HS-5 (cell line): ENCODE measurements at regions not wholly inside any gene's neighbourhood (a gene's known extent, or its start where the extent isn't known, plus 50 kb on each side); places are given as distances from the start of the nearest gene placed in this dataset.
"Not testable (repeated sequence)": the region's sequence is repeated elsewhere in the genome, so short reads cannot be mapped to it uniquely, and the experiment has no call there.

ENCODE experiments used
- DNase-seq: peaks from one replicate; pipeline ENCODE4 v3.0.0-alpha.2; 2012; ENCODE audit warnings: low read depth

DNA sequence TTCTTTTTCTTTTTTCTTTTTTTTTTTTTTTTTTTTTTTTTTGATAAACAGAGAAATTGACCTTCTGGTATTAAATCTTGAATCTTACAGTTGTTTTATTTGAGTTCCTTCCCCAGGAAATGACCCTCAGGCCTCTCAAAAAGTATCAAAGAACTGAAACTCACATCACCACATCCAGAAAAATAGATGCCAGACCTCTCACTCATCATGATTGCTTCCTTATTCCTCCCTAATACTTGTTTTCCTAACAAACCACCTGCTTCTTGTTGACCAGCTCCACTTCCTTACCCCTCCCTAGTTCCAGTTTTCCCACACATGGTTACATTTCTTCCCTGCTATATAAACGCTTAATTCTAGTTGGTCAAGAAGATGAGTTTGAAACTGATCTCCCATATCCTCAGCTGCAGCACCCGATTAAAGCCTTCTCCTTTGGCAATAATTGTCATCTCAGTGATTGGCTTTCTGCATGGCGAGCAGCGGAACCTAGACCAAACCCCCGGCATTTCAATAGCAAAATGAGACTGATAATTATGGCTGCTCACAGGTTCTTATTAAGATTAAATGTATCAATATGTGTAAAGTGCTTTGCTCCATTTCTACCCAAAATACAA, 681.1 kb upstream of the AUTS2 start:
- DNase-seq, result no peak

DNA sequence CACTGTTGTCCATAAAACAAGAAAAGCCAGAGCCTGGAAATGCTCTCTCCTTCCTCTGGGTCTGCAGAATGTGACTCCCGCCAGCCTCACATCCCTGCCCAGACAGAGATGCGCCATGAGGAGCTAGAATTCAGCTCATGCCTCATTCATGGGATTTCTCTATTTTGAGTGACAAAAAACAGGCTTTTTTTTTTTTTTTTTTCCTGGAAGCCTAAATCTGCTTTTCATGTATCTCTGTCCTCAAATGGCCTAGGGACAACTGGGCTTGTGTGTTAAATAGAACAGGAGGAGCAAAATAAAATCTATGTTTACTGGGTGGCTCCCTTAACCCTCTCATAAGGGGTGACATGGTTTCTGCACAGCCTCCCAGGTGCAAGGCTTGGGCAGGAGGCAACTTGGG, 679.7 kb upstream of the AUTS2 start:
- no peak for DNase-seq

DNA sequence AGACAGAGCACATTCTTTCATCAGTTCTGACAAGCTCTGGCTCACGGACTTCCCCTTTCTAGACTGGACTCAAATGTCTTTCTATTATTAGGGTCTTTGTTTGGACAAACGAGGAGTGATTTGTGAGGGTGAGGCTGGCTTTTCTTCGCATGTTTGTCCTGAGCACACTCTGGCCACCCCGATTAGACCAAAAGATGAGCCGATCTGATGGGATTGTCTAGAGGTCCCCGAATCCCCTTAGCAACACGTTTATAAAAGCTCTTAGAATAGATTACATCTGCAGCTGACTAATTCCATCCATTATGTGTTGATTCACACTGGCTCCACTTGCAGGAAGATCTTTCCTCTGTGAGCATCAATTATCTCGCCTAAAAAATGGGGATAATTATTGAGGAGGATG, 675.4 kb upstream of the AUTS2 start:
- DNase-seq, result no peak

DNA sequence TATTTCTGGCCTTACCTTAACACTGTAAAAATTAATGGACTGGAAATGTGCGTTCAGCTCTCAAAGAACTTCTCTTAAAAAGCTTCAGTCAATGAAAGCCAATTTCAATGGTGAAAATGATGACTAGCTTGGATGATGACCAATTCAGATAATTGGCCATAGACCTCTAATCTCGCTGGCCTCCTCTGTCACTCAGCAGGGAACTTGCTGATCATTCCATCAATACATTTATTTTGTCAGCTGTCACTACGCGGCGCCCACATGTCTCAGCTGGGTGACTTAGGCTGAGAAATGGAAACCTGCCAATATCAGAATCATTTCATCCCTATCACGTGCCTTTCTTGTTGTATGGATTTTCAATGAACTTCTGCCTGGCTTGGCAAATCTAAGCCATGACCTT, 673.0 kb upstream of the AUTS2 start:
- no peak for DNase-seq

DNA sequence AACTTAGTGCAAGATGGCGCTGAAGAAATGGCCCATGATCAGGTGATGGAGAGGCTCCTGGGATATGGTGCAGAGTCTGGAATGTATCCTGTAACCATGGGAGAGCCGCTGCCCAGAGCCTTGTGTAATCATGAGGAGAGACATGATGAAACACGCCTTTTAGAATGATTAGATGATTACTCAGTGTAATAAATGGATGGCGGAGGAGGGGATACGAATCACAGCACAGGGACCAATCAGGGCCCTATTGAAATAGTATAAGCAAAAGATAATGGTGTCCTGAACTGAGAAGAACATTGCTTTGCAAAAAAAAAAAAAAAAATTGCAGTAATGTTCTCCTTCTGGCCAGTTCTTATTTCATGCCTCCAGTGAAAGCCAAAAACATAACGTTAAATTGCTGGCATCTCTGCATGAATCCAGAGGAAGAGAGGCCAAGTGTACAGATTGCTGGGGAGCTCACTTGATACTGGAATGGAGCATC, 668.5 kb upstream of the AUTS2 start:
- no peak for DNase-seq

DNA sequence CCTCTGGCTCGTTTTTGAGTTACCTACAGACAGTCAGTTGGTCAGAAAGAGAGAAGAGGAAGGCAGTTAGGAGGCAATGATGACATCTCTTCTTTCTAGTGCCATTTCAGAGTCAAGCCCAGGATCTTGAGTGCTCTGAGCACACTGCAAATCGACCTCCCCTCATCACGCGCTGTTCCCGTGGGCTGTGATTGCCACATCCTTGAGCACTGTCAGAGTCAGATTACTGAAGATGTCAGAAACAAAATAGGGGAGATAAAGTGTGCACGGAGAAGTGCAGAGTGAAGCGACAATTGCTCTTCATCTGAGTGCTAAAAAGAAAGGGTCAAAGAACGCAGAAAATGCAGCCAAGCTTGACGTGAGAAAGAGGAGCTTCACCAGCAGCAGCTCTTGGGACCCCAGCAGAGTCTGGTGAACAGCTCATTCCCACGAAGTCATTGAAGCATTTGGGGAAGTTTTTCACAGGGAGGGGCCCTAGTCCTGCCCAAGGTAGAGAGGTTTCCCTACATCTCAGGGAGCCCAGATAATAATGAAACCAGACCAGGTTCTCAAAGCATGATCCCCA, 661.7 kb upstream of the AUTS2 start:
- no peak for DNase-seq

DNA sequence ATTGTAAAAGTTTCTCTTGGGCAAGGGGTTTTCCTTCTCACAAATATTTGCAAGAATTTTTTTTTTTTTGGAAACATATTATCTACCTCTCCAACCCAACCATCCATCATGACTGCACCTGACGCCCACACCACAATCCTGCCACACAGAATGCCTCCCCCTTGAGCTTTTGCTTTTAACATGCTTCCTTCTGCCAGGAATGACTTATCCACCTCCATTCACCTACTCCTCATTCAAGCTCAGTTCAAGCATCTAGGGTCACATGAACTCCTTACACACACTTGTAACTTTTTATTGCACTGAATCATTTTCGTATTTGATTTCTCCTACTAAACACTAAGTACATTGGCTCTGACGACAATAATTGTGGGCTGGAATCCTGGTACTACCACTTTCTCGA, 660.1 kb upstream of the AUTS2 start:
- DNase-seq, result no peak

DNA sequence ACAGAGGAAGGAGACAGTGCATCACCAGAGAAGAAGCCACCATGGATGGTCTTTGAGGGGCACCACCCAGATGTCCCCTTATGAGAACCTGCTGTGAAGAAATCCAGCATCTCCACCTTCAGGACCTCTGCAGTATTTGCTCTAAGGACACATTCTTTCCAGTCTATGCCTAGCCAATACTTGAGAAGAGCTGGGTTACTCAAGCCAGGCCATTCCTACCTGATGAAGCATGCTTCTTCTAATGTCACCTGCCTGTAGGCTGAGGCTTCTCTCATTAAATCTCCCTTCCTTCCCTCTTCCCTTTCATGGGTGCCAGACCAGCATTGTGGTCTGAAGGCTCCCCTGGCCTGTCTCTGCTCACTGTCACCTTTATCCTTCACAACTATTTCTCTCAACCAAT, 654.5 kb upstream of the AUTS2 start:
- no peak for DNase-seq

DNA sequence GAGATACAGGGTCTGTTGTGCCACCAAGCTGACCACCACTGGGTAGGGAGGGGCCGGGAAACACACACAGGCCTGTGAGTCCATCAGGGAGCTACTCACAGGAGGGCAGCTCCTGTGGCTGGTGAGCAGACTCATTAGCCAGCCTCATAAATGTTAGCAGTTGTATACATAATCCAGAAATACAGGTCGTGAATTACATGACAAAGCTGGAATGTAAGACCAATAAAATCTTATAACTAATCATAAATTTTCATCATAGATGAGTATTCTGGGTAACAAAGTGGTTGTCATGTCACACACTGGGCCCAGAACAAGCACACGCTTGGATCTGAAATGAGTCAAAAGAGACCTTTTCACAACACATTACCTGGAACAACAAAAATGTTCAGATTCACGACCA, 642.6 kb upstream of the AUTS2 start:
- DNase-seq, result no peak

DNA sequence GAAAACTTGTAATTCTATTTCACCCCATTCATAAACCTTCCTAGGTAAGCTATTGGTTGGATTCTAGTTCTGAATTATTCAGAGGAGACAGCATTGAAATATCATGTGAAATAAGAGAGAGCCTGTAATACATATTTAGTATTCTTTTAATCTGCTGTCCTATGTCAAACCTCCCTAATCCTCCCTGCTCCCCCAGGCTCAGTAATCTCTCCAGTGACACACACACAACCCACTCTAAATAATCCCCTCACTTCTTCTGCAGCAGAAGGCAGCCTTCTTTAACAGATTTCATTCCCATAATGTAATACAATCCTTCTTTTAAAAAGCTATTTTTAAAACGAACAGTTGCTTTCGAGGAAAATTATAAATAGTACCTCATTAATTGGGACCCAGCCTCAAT, 639.7 kb upstream of the AUTS2 start:
- DNase-seq, result no peak

DNA sequence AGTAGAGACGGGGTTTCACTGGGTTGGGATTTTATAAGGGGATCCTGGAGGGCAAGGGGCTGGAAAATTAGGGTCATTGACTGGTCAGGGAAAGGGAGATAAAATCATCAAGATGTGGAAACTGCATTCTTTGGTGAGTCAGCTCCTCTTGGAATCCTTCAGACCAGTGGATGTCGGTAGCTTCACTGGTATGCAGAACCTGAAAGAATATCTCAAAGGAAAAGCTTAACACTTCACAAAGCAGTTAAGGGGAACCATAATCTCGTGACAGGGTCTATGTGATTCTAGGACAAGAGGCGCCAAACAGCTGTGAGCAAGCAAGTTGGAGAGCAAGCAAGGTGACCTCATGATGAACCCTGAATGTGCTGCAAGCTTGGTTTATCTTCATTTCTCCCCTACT, 634.7 kb upstream of the AUTS2 start:
- no peak for DNase-seq

DNA sequence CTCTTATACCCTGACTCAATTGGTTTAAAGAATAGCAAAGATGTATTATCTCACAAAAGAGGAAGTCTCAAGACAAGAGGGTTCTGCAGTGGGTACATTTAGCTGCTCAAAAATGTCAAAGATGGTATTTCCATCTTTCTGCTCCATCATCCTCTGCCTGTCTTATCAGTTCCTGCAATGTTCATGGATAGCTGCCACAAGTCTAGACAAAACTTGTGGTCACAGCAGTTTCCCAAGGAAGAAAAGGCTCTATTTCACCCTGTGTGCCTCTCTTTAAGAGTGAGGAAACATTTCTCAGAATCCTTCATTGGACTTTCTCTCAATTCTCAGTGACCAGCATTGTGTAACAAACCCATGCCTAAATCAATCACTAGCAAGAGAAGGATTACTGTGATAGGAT, 634.2 kb upstream of the AUTS2 start:
- DNase-seq, result no peak

DNA sequence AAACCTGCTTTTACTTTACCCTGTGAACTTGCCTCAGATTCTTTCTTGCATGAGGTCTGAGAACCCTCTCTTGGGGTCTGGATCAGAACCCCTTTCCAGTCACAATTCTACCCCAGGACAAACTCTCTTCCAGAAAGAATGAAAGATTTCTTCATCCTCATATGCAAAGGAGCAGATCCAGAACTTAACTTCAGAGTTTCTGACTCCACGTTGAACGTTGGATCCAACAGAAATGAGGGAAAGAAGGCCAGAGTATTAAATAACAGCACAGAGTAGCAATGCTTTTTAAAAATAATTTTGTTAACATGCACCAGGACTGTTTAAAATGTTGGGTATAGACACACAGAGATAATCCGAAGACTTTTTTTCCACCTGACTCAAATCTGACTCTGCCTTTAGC, 632.9 kb upstream of the AUTS2 start:
- DNase-seq, result no peak

DNA sequence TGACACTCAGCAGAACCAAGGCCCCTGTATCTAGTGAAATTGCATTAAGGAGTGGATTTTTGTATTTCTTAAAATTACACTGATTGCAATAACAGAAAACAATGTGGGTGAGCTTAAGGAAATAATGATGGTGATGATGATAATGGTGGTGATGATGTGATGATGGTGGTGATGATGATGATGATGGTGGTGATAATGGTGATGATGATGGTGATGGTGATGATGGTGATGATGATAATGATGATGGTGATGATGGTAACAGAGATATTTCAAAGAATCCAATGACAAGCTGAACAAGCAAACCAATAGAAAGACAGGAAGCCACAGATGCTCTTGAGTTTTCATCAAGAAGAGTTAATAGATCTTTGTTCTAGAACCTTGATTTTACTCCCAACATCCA, 630.7 kb upstream of the AUTS2 start:
- no peak for DNase-seq

DNA sequence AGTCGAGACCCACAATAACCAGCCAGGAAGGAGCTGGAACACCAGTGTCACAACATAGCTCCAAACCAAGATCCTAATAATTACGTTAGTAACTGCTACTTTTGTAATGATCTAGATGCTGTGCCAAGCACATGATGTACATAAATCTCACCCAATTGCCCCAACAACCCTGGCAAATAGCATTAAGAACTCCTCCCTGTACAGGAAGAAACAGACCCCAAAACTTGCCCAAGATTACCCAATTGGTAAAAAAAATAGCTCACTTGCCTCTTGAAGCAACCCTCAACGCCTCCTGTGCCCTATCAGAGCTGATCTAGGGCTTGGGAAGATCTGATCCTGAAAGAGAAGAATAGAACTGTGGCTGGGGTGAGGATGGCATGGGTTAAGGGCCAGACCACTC, 628.7 kb upstream of the AUTS2 start:
- DNase-seq, result no peak

DNA sequence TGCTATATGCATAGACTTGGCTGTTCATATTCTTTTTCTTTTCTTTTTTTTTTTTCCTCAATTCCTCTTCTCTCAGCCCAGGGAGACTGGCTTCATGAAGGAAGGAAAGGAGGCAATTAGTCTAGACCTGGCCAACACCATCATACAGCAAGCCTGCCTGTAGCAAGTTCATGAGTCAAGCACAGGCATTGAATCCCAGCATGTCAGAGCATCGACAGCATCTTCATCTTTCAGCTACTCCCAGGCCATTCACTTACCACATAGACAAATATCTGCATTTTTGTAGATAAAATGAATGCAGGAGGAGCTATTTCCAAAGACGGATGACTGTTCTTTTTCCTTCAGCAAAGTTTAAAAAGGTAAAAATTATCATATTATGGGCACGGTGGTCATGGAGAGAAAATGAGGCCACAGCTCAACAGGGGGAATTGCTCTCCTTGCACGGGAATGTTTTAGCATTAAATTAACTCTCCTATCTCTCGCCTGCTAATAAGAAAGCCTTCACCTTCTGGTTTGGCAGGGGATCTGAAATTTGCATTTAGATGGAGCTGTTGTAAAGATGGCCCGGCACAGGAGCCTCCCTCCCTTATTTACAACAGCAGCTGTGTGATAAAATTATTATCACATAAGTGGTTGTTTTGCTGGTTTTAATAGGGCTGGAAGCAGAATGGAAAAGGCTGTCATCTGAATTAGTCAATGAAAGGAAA, 626.5 kb upstream of the AUTS2 start:
- DNase-seq, result no peak

DNA sequence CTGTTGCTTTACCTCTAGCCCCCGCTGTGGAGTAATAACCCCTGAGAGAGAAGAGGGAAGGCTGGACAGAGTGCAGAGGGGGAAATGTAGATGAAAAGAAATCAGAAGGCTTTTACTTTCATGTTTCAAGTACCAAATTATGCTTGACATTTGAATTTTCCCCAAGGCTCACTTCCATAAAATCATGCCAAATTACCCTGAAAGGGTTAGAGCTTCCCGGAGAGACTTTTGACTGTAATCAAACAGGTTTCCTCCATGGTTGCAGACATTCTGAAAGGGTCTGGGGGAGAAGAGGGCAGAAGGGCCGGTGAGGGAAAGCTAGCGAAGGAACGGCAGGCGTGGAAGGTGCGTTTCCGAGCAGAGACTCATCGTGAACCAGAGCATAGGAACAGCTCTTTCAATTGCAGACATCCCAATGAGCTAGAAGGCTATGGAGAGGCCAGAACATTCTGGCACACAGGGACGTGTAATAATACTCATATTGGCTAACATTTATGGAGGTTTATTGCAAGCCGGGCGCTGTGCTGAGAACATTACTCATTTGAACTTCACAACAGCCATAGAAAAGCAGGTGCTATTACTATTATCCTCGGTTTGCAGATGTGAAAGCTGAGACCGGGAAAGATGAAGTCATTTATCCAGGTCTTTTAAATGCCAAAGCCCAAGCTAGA, 620.8 kb upstream of the AUTS2 start:
- DNase-seq, result no peak

DNA sequence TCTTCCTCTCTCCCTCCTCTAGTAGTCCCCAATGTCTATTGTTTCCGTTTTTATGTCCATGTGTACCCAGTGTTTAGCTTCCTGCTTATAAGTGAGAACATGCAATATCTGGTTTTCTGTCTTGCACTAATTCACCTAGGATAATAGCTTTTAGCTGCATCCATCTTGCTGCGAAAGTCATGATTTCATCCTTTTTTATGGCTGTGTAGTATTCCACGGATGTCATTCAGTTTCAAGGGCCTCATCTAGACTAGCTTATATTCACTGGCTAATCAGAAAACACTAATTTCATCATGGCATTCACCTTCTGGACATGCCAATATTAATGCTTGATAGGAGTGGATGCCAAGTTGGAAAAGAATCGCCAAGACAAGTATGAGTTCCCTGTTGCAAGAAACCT, 619.6 kb upstream of the AUTS2 start:
- DNase-seq, result no peak

DNA sequence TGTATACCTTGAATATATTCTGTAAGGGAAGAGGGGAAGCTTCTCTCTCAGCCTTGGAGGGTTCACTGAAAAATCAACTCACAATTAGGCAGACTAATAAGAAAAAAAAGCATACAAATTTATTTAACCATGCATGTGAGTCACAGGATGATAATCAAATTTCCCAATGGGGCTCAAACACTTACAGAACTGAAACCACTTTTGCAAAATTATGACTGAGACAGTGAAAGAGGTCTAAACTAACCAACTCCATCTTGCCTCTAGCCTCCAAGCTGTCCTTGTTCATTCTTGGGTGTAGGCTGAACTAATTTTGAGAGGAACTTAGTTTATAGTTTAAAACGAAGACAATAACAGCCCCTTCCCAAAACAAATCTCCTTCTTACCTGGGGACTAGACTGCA, 618.3 kb upstream of the AUTS2 start:
- DNase-seq, result no peak

DNA sequence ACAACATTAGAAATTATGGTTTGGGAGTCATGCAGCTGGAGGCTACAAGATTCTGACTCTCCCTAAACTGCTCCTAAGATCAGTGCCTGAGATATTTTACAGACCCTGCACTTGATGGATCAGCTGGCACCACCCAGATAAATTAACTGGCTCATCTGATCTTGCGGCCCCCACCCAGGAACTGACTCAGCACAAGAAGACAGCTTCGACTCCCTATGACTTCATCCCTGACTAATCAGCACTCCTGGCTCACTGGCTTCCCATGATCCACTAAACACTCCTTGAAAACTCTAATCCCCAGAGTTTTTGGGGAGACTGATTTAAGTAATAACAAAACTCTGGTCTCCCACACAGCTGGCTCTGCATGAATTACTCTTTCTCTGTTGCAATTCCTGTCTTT, 617.8 kb upstream of the AUTS2 start:
- DNase-seq, result not testable (repeated sequence)

DNA sequence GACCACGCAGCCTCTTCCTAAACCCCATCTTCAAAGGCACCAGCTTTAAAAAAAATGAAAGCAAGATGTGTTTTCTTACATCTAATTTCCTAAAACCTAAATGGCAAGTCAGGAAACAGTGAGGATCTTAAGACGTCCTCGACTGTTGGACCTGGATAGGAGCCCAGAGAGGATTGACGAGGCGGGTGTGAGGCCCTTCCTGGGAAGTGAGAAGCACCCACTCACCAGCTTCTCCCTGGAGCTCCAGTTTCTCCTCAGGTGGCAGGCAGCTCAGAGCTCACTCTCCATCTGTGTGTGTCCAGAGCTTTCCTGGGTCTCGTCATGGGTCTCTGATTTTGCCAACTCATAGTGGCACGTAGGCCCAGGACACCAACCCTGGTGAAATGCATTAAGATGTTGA, 614.0 kb upstream of the AUTS2 start:
- no peak for DNase-seq

DNA sequence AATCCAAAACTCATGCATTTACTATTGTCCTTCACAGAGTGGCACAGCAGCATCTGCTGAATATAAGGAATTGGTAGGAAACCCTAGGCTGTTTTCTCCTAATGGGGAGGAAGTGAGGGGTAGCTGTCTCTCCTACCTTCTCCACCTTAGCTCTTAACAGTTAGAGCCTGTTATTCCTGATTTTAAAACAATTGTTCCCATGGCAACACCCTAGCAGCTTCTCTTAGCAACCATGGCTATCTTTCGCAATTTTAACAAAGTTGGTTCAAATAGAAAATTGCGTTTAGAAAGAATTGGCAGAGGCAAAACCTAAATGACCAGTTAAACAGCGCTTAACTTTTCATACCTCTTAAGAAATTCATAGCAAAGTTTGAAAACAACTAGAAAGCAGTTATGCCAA, 603.4 kb upstream of the AUTS2 start:
- no peak for DNase-seq

DNA sequence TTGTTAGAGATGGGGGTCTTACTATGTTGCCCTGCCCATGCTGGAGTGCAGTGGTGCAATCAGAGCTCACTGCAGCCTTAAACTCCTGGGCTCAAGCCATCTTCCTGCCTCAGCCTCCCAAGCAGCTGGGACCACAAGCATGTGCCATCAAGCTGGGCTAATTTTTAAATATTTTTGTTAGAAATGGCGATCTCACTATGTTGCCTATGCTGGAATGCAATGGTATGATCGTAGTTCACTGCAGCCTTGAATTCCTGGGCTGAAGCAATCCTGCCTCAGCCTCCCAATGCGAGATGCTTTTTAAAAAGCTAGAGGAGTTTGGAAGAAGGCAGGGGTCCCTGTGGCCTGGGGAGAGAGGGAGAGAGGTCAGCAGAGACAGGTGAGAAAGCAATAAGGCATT, 600.1 kb upstream of the AUTS2 start:
- DNase-seq, result no peak
